Urinary bladder (tissue), 3 donors: ENCODE measurements at regions not wholly inside any gene's neighbourhood (a gene's known extent, or its start where the extent isn't known, plus 50 kb on each side); places are given as distances from the start of the nearest gene placed in this dataset.
"Not testable (repeated sequence)": the region's sequence is repeated elsewhere in the genome, so short reads cannot be mapped to it uniquely, and the experiment has no call there.

Source experiments
- DNase-seq: peaks from one replicate; pipeline ENCODE4 v3.0.0-alpha.2; 2015; ENCODE audit errors: extremely low spot score
- H3K27ac ChIP-seq: one replicate; pipeline ENCODE4 v1.5.1; 2013; ENCODE audit warnings: low read depth, mild to moderate bottlenecking, moderate library complexity
- H3K36me3 ChIP-seq: one replicate; pipeline ENCODE4 v1.6.1; 2013; ENCODE audit warnings: mild to moderate bottlenecking, moderate library complexity; ENCODE audit not compliant: insufficient read depth
- H3K4me1 ChIP-seq: one replicate; pipeline ENCODE4 v1.6.1; 2013; ENCODE audit warnings: mild to moderate bottlenecking, moderate library complexity; ENCODE audit not compliant: insufficient read depth
- H3K4me3 ChIP-seq: one replicate; pipeline ENCODE4 v1.5.1; 2013; ENCODE audit warnings: low read depth, low read length
- WGBS: extraction: QIAGEN DNeasy Blood & Tissue Kit; methylation state at CpG from one replicate; pipeline ENCODE4 v1.1.7; 2013; 5-methylcytosine and 5-hydroxymethylcytosine counted together
- donor health status: healthy with polysubstance abuse.
- donor health status: healthy.

- Histone ChIP-seq H3K4me1 (no peaks in the 10 kb centered on the region), H3K4me3 (no peak overlapping the region), H3K27ac (no peak overlapping the region), H3K36me3 (no peaks in the 10 kb centered on the region)
- DNase-seq, result no peak
- 80% methylated on average over 2 of the region's 2 CpGs for WGBS
Measured at GRCh38 chr18:51559198-51559901, 361.9 kb upstream of the MEX3C start.

GRCh38 chr18:51559902-51560287, 362.4 kb upstream of the MEX3C start:
- H3K4me3 ChIP-seq, result no peak overlapping the region
- H3K4me1 ChIP-seq, result no peaks in the 10 kb centered on the region
- no peak overlapping the region for H3K27ac ChIP-seq
- H3K36me3 ChIP-seq, result no peaks in the 10 kb centered on the region
- DNase-seq, result no peak
- WGBS, result 88% methylated on average over 1 of the region's 1 CpG

GRCh38 chr18:51561821-51562220, 364.3 kb upstream of the MEX3C start:
- 77% methylated on average over 4 of the region's 4 CpGs for WGBS
- H3K36me3 ChIP-seq, result no peaks in the 10 kb centered on the region
- DNase-seq, result no peak
- no peaks in the 10 kb centered on the region for H3K4me1 ChIP-seq
- H3K27ac ChIP-seq, result no peak overlapping the region
- H3K4me3 ChIP-seq, result no peak overlapping the region

GRCh38 chr18:51562866-51563265, 365.4 kb upstream of the MEX3C start:
- Histone ChIP-seq H3K4me1 (no peaks in the 10 kb centered on the region), H3K27ac (no peak overlapping the region), H3K36me3 (no peaks in the 10 kb centered on the region), H3K4me3 (no peak overlapping the region)
- DNase-seq, result no peak
- 75% methylated on average over 5 of the region's 5 CpGs for WGBS

- Histone ChIP-seq H3K27ac (no peak overlapping the region), H3K4me3 (no peak overlapping the region), H3K36me3 (no peaks in the 10 kb centered on the region), H3K4me1 (no peaks in the 10 kb centered on the region)
- DNase-seq, result no peak
- 54% methylated on average over 6 of the region's 6 CpGs for WGBS
Measured at GRCh38 chr18:51563396-51563795, 365.9 kb upstream of the MEX3C start.

GRCh38 chr18:51568151-51568550, 370.7 kb upstream of the MEX3C start:
- no peak overlapping the region for H3K4me3 ChIP-seq
- no peak overlapping the region for H3K27ac ChIP-seq
- H3K36me3 ChIP-seq, result no peaks in the 10 kb centered on the region
- H3K4me1 ChIP-seq, result no peaks in the 10 kb centered on the region
- 25% methylated on average over 1 of the region's 1 CpG for WGBS
- no peak for DNase-seq

- no peaks in the 10 kb centered on the region for H3K36me3 ChIP-seq
- H3K4me1 ChIP-seq, result no peaks in the 10 kb centered on the region
- H3K27ac ChIP-seq, result no peak overlapping the region
- no peak for DNase-seq
- WGBS, result 57% methylated on average over 2 of the region's 2 CpGs
- H3K4me3 ChIP-seq, result no peak overlapping the region
Measured at GRCh38 chr18:51569153-51569552, 371.7 kb upstream of the MEX3C start.

GRCh38 chr18:51569561-51569960, 372.1 kb upstream of the MEX3C start:
- no peak overlapping the region for H3K27ac ChIP-seq
- DNase-seq, result no peak
- no peaks in the 10 kb centered on the region for H3K36me3 ChIP-seq
- H3K4me1 ChIP-seq, result no peaks in the 10 kb centered on the region
- no peak overlapping the region for H3K4me3 ChIP-seq
- 67% methylated on average over 2 of the region's 2 CpGs for WGBS

GRCh38 chr18:51570071-51570470, 372.6 kb upstream of the MEX3C start:
- H3K27ac ChIP-seq, H3K36me3 ChIP-seq, H3K4me3 ChIP-seq, DNase-seq, H3K4me1 ChIP-seq: not testable (repeated sequence)
- WGBS, result 60% methylated on average over 4 of the region's 4 CpGs

- H3K36me3 ChIP-seq, H3K4me1 ChIP-seq, H3K4me3 ChIP-seq, H3K27ac ChIP-seq, DNase-seq: not testable (repeated sequence)
- 78% methylated on average over 7 of the region's 8 CpGs for WGBS
Measured at GRCh38 chr18:51573886-51574285, 376.4 kb upstream of the MEX3C start.

GRCh38 chr18:51575171-51575570, 377.7 kb upstream of the MEX3C start:
- no peak for DNase-seq
- Histone ChIP-seq H3K4me1 (no peaks in the 10 kb centered on the region), H3K4me3 (no peak overlapping the region), H3K27ac (no peak overlapping the region), H3K36me3 (no peaks in the 10 kb centered on the region)
- 84% methylated on average over 2 of the region's 2 CpGs for WGBS

- DNase-seq, result no peak
- no peaks in the 10 kb centered on the region for H3K4me1 ChIP-seq
- H3K36me3 ChIP-seq, result no peaks in the 10 kb centered on the region
- 66% methylated on average over 7 of the region's 7 CpGs for WGBS
- no peak overlapping the region for H3K4me3 ChIP-seq
- H3K27ac ChIP-seq, result no peak overlapping the region
Measured at GRCh38 chr18:51578406-51578980, 381.0 kb upstream of the MEX3C start.

- Histone ChIP-seq H3K4me1 (no peaks in the 10 kb centered on the region), H3K36me3 (no peaks in the 10 kb centered on the region), H3K27ac (no peak overlapping the region), H3K4me3 (no peak overlapping the region)
- no peak for DNase-seq
- WGBS, result 88% methylated on average over 4 of the region's 4 CpGs
Measured at GRCh38 chr18:51580580-51580979, 383.1 kb upstream of the MEX3C start.

GRCh38 chr18:51582551-51582950, 385.1 kb upstream of the MEX3C start:
- no peak overlapping the region for H3K27ac ChIP-seq
- H3K4me1 ChIP-seq, result no peaks in the 10 kb centered on the region
- H3K4me3 ChIP-seq, result no peak overlapping the region
- WGBS, result 68% methylated on average over 2 of the region's 2 CpGs
- no peak for DNase-seq
- H3K36me3 ChIP-seq, result no peaks in the 10 kb centered on the region
